HUES48 (cell line): ENCODE measurements at regions not wholly inside any gene's neighbourhood (a gene's known extent, or its start where the extent isn't known, plus 50 kb on each side); places are given as distances from the start of the nearest gene placed in this dataset.

Experiments
- H3K27ac ChIP-seq: one replicate; pipeline ENCODE4 v1.7.0; 2013; ENCODE audit warnings: low read depth, low read length, inconsistent platforms
- H3K27me3 ChIP-seq: 2 replicates; pipeline ENCODE4 v1.6.1; 2013; ENCODE audit warnings: mild to moderate bottlenecking, low read length; ENCODE audit not compliant: control insufficient read depth, insufficient read depth
- H3K36me3 ChIP-seq: 2 replicates; pipeline ENCODE4 v1.6.1; 2013; ENCODE audit warnings: low read length; ENCODE audit not compliant: control insufficient read depth, insufficient read depth
- H3K4me1 ChIP-seq: 2 replicates; pipeline ENCODE4 v1.6.1; 2013; ENCODE audit warnings: mild to moderate bottlenecking, low read length; ENCODE audit not compliant: control insufficient read depth, insufficient read depth
- H3K4me3 ChIP-seq: 2 replicates; pipeline ENCODE4 v1.5.1; 2013; ENCODE audit warnings: mild to moderate bottlenecking, low read depth, low read length
- H3K9ac ChIP-seq: 2 replicates; pipeline ENCODE4 v1.6.1; 2013; ENCODE audit warnings: mild to moderate bottlenecking, low read depth, low read length, moderate library complexity
- H3K9me3 ChIP-seq: 2 replicates; pipeline ENCODE4 v1.6.1; 2013; ENCODE audit warnings: low read length; ENCODE audit not compliant: control insufficient read depth, insufficient read depth

GRCh38 chr4:123050018-123050417 is 127.6 kb upstream of the NUDT6 start:
- Histone ChIP-seq H3K27me3 (no peaks in the 10 kb centered on the region), H3K36me3 (no peaks in the 10 kb centered on the region), H3K9ac (no peak overlapping the region), H3K9me3 (no peaks in the 10 kb centered on the region; the same call in 1 of the 2 replicates), H3K4me1 (no peaks in the 10 kb centered on the region), H3K4me3 (no peak overlapping the region), H3K27ac (no peak overlapping the region)

- Histone ChIP-seq H3K4me1 (no peaks in the 10 kb centered on the region), H3K27ac (no peak overlapping the region), H3K36me3 (0 out of 2 replicates have a peak, but pooled peaks cover 5% of the 10 kb centered on the region), H3K9me3 (no peaks in the 10 kb centered on the region; the same call in 1 of the 2 replicates), H3K27me3 (no peaks in the 10 kb centered on the region), H3K4me3 (no peak overlapping the region), H3K9ac (no peak overlapping the region)
These were observed 129.6 kb upstream of the NUDT6 start for GRCh38 chr4:123052007-123052406.

GRCh38 chr4:123055943-123056342 is 133.5 kb upstream of the NUDT6 start:
- Histone ChIP-seq H3K27me3 (no peaks in the 10 kb centered on the region), H3K36me3 (peaks cover 11% of the 10 kb centered on the region; the same call in 1 of the 2 replicates), H3K4me3 (no peak overlapping the region), H3K4me1 (no peaks in the 10 kb centered on the region), H3K9ac (no peak overlapping the region), H3K27ac (no peak overlapping the region), H3K9me3 (no peaks in the 10 kb centered on the region)

- H3K27ac ChIP-seq = no peak overlapping the region
- H3K9me3 ChIP-seq = no peaks in the 10 kb centered on the region
- H3K4me3 ChIP-seq = no peak overlapping the region
- peaks cover 11% of the 10 kb centered on the region for H3K36me3 ChIP-seq
- H3K9ac ChIP-seq = no peak overlapping the region
- peaks cover 9% of the 10 kb centered on the region for H3K4me1 ChIP-seq
- H3K27me3 ChIP-seq = no peaks in the 10 kb centered on the region
These were observed 137.8 kb upstream of the NUDT6 start for GRCh38 chr4:123060039-123060770.

- Histone ChIP-seq H3K27me3 (no peaks in the 10 kb centered on the region), H3K4me3 (no peak overlapping the region), H3K36me3 (no peaks in the 10 kb centered on the region; the same call in none of the 2 replicates), H3K9me3 (no peaks in the 10 kb centered on the region), H3K27ac (no peak overlapping the region), H3K4me1 (peaks cover 9% of the 10 kb centered on the region), H3K9ac (no peak overlapping the region)
These were observed 142.0 kb upstream of the NUDT6 start for GRCh38 chr4:123064390-123064789.

GRCh38 chr4:123068081-123068480 is 145.7 kb upstream of the NUDT6 start:
- Histone ChIP-seq H3K4me1 (peaks cover 9% of the 10 kb centered on the region), H3K36me3 (no peaks in the 10 kb centered on the region), H3K9ac (no peak overlapping the region), H3K4me3 (no peak overlapping the region), H3K27me3 (no peaks in the 10 kb centered on the region), H3K9me3 (no peaks in the 10 kb centered on the region), H3K27ac (no peak overlapping the region)

- Histone ChIP-seq H3K27me3 (no peaks in the 10 kb centered on the region), H3K9ac (no peak overlapping the region), H3K4me3 (no peak overlapping the region), H3K4me1 (no peaks in the 10 kb centered on the region), H3K9me3 (no peaks in the 10 kb centered on the region), H3K27ac (no peak overlapping the region), H3K36me3 (no peaks in the 10 kb centered on the region)
These were observed 149.7 kb upstream of the NUDT6 start for GRCh38 chr4:123072060-123072459.

GRCh38 chr4:123073650-123074049 is 151.3 kb upstream of the NUDT6 start:
- no peak overlapping the region for H3K4me3 ChIP-seq
- H3K27me3 ChIP-seq = no peaks in the 10 kb centered on the region
- no peaks in the 10 kb centered on the region for H3K9me3 ChIP-seq
- no peaks in the 10 kb centered on the region for H3K4me1 ChIP-seq
- no peaks in the 10 kb centered on the region for H3K36me3 ChIP-seq
- H3K9ac ChIP-seq = no peak overlapping the region
- H3K27ac ChIP-seq = no peak overlapping the region

- Histone ChIP-seq H3K27me3 (no peaks in the 10 kb centered on the region), H3K4me1 (no peaks in the 10 kb centered on the region), H3K9me3 (no peaks in the 10 kb centered on the region), H3K9ac (no peak overlapping the region), H3K27ac (no peak overlapping the region), H3K4me3 (no peak overlapping the region), H3K36me3 (no peaks in the 10 kb centered on the region; the same call in 1 of the 2 replicates)
These were observed 154.9 kb upstream of the NUDT6 start for GRCh38 chr4:123077330-123077729.

GRCh38 chr4:123081971-123082370 is 159.6 kb upstream of the NUDT6 start:
- no peaks in the 10 kb centered on the region; the same call in 1 of the 2 replicates for H3K36me3 ChIP-seq
- H3K27ac ChIP-seq = no peak overlapping the region
- no peaks in the 10 kb centered on the region for H3K27me3 ChIP-seq
- H3K4me3 ChIP-seq = no peak overlapping the region
- H3K9ac ChIP-seq = no peak overlapping the region
- H3K4me1 ChIP-seq = no peaks in the 10 kb centered on the region
- no peaks in the 10 kb centered on the region for H3K9me3 ChIP-seq

GRCh38 chr4:123083646-123084045 is 161.2 kb upstream of the NUDT6 start:
- H3K4me3 ChIP-seq = no peak overlapping the region
- no peaks in the 10 kb centered on the region; the same call in 1 of the 2 replicates for H3K36me3 ChIP-seq
- H3K9ac ChIP-seq = no peak overlapping the region
- no peak overlapping the region for H3K27ac ChIP-seq
- H3K27me3 ChIP-seq = no peaks in the 10 kb centered on the region
- no peaks in the 10 kb centered on the region for H3K9me3 ChIP-seq
- H3K4me1 ChIP-seq = no peaks in the 10 kb centered on the region
